ENCODE measurements at regions not wholly inside any gene's neighbourhood (a gene's known extent, or its start where the extent isn't known, plus 50 kb on each side); places are given as distances from the start of the nearest gene placed in this dataset.

DNA sequence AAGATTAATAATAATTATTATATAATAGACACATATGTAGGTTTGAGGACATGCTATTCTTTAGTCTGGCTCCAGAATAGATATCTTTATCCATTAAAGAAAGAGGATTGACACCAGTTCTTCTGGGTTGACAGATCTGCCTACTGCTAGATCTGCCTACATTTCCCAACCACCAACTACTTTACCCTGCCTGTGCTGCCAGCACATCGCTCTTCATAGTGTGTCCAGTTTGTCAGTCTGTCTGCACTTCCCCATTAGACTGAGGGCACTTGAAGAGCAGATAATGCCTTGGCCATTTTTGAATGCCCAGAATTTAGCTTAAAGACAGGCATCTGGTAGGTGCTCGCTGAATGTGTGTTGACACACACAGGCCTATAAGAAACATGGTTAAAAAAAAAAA lies 910.1 kb upstream of the FAT3 start:
- CTCF ChIA-PET: no interaction called here
- no peak for TF ChIP-seq EZH2 (IDR thresholded peaks at IDR 0.05; ENCODE audit: borderline replicate concordance, insufficient read depth, low read depth, low read length, poor library complexity, severe bottlenecking)
- TF ChIP-seq, protein P1, sequence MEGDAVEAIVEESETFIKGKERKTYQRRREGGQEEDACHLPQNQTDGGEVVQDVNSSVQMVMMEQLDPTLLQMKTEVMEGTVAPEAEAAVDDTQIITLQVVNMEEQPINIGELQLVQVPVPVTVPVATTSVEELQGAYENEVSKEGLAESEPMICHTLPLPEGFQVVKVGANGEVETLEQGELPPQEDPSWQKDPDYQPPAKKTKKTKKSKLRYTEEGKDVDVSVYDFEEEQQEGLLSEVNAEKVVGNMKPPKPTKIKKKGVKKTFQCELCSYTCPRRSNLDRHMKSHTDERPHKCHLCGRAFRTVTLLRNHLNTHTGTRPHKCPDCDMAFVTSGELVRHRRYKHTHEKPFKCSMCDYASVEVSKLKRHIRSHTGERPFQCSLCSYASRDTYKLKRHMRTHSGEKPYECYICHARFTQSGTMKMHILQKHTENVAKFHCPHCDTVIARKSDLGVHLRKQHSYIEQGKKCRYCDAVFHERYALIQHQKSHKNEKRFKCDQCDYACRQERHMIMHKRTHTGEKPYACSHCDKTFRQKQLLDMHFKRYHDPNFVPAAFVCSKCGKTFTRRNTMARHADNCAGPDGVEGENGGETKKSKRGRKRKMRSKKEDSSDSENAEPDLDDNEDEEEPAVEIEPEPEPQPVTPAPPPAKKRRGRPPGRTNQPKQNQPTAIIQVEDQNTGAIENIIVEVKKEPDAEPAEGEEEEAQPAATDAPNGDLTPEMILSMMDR (IDR thresholded peaks at IDR 0.05): no peak
- no peak overlapping the region for H2AFZ ChIP-seq (ENCODE audit: insufficient read depth, low read depth, low read length, poor library complexity, severe bottlenecking)
- H3K9ac ChIP-seq (ENCODE audit: low read length): no peak overlapping the region
- H3K79me2 ChIP-seq (ENCODE audit: control insufficient read depth, insufficient read depth, low read length): no peaks in the 10 kb centered on the region
- intact Hi-C loops (cut with micrococcal nuclease): no loop called here
- 89% methylated on average over 1 of the region's 2 CpGs for WGBS (ENCODE audit: insufficient coverage)
- Mint-ChIP-seq H3K9me3 (ENCODE audit: insufficient read depth) (peaks cover 9% of the 10 kb centered on the region), H3K4me3 (no peak overlapping the region), H3K27me3 (no peaks in the 10 kb centered on the region), H3K27ac (no peak overlapping the region), H3K4me1 (no peaks in the 10 kb centered on the region)
- POLR2A ChIA-PET: no interaction called here
- no peak overlapping the region for H3K4me2 ChIP-seq (replicated peaks; ENCODE audit: low read depth, low read length, poor library complexity, severe bottlenecking)
- DNase-seq: no peak
- no peaks in the 10 kb centered on the region for H3K36me3 ChIP-seq (replicated peaks in 1 of 2; ENCODE audit: control extremely low read depth in 1 of 2, control insufficient read depth in 1 of 2, extremely low read depth in 1 of 2, insufficient read depth in 2 of 2, low read length in 1 of 2)
- no peak overlapping the region for H3K4me3 ChIP-seq (ENCODE audit: control extremely low read depth in 1 of 5, extremely low read depth in 1 of 5, insufficient read depth in 1 of 5, low read depth in 2 of 5, low read length in 4 of 5)
- no peak overlapping the region for H3K27ac ChIP-seq (ENCODE audit: low read length in 2 of 2)
- H3K4me1 ChIP-seq (ENCODE audit: control insufficient read depth in 2 of 2, insufficient read depth in 2 of 2, low read length in 2 of 2): no peaks in the 10 kb centered on the region
- H3K9me3 ChIP-seq (ENCODE audit: control extremely low read depth in 1 of 3, control insufficient read depth in 2 of 3, insufficient read depth in 1 of 3, low read length in 2 of 3): no peaks in the 10 kb centered on the region
- H3K27me3 ChIP-seq (replicated peaks in 1 of 4; ENCODE audit: control extremely low read depth in 1 of 4, control insufficient read depth in 3 of 4, insufficient read depth in 4 of 4, low read length in 3 of 4): no peaks in the 10 kb centered on the region
- no peak for ATAC-seq (ENCODE audit: low read depth)
- no peaks in the 10 kb centered on the region for H4K20me1 ChIP-seq (ENCODE audit: control insufficient read depth, insufficient read depth, low read length, poor library complexity, severe bottlenecking)

DNA sequence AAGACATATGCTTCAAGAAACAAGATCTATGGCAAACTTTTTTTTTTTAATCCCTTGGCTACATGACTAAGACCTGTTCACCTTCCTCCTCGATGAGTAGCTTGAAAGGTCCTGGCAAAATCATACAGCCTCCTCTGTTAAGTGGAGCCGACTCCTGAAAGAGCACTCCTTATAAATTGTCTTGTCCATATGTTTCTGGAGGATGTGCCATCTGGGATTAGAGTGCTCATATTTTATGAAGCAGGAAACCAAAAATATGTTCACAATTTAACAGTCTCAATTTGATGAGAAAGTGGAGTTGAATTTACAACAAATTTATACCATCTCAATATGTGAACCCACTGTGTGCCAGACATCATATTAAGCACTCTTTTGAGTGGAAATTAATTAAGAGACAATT lies 912.1 kb upstream of the FAT3 start:
- intact Hi-C loops (cut with micrococcal nuclease): no loop called here
- peaks cover 9% of the 10 kb centered on the region for H3K9me3 Mint-ChIP-seq (ENCODE audit: insufficient read depth)
- no CpG with 5 or more reads among the region's 2 CpGs for WGBS (ENCODE audit: insufficient coverage)

More for the DNA sequence above, 912.1 kb upstream of the FAT3 start:
- Histone ChIP-seq H2AFZ (ENCODE audit: insufficient read depth, low read depth, low read length, poor library complexity, severe bottlenecking) (no peak overlapping the region), H3K27ac (ENCODE audit: low read length in 2 of 2) (no peak overlapping the region), H3K9me3 (ENCODE audit: control extremely low read depth in 1 of 3, control insufficient read depth in 2 of 3, insufficient read depth in 1 of 3, low read length in 2 of 3) (no peaks in the 10 kb centered on the region), H4K20me1 (ENCODE audit: control insufficient read depth, insufficient read depth, low read length, poor library complexity, severe bottlenecking) (no peaks in the 10 kb centered on the region), H3K36me3 (replicated peaks in 1 of 2; ENCODE audit: control extremely low read depth in 1 of 2, control insufficient read depth in 1 of 2, extremely low read depth in 1 of 2, insufficient read depth in 2 of 2, low read length in 1 of 2) (no peaks in the 10 kb centered on the region), H3K4me3 (ENCODE audit: control extremely low read depth in 1 of 5, extremely low read depth in 1 of 5, insufficient read depth in 1 of 5, low read depth in 2 of 5, low read length in 4 of 5) (no peak overlapping the region), H3K27me3 (replicated peaks in 1 of 4; ENCODE audit: control extremely low read depth in 1 of 4, control insufficient read depth in 3 of 4, insufficient read depth in 4 of 4, low read length in 3 of 4) (no peaks in the 10 kb centered on the region), H3K4me2 (replicated peaks; ENCODE audit: low read depth, low read length, poor library complexity, severe bottlenecking) (no peak overlapping the region), H3K4me1 (ENCODE audit: control insufficient read depth in 2 of 2, insufficient read depth in 2 of 2, low read length in 2 of 2) (no peaks in the 10 kb centered on the region), H3K79me2 (ENCODE audit: control insufficient read depth, insufficient read depth, low read length) (no peaks in the 10 kb centered on the region), H3K9ac (ENCODE audit: low read length) (no peak overlapping the region)
- Mint-ChIP-seq H3K4me1 (no peaks in the 10 kb centered on the region), H3K4me3 (no peak overlapping the region), H3K27ac (no peak overlapping the region), H3K27me3 (no peaks in the 10 kb centered on the region)
- ChIA-PET CTCF (no interaction called here), POLR2A (no interaction called here)
- no peak for DNase-seq
- no peak for ATAC-seq (ENCODE audit: low read depth)
- TF ChIP-seq, protein P1 (IDR thresholded peaks at IDR 0.05): no peak
- TF ChIP-seq EZH2 (IDR thresholded peaks at IDR 0.05; ENCODE audit: borderline replicate concordance, insufficient read depth, low read depth, low read length, poor library complexity, severe bottlenecking): no peak
